HG02884 (cell line): ENCODE measurements at regions not wholly inside any gene's neighbourhood (a gene's known extent, or its start where the extent isn't known, plus 50 kb on each side); places are given as distances from the start of the nearest gene placed in this dataset.

Source experiments
- ATAC-seq: cut with Tn5 transposase; IDR thresholded peaks from one replicate; pipeline ENCODE4 v1.9.1; 2021; ENCODE audit warnings: mild to moderate bottlenecking, moderate library complexity; ENCODE audit not compliant: unreplicated experiment

- no peak for ATAC-seq
Observed at GRCh38 chr2:220246386-220246785, 619.0 kb downstream of the SLC4A3 start.

GRCh38 chr2:220247588-220248350 is 620.3 kb downstream of the SLC4A3 start:
- no peak for ATAC-seq

- no peak for ATAC-seq
Observed at GRCh38 chr2:220259662-220260061, 632.2 kb downstream of the SLC4A3 start.

GRCh38 chr2:220263300-220263699 is 635.9 kb downstream of the SLC4A3 start:
- no peak for ATAC-seq

GRCh38 chr2:220269367-220269766 is 641.9 kb downstream of the SLC4A3 start:
- ATAC-seq: no peak

GRCh38 chr2:220270481-220271070 is 643.1 kb downstream of the SLC4A3 start:
- no peak for ATAC-seq

GRCh38 chr2:220272656-220273055 is 645.2 kb downstream of the SLC4A3 start:
- no peak for ATAC-seq

- no peak for ATAC-seq
Observed at GRCh38 chr2:220273082-220273481, 645.7 kb downstream of the SLC4A3 start.

- no peak for ATAC-seq
Observed at GRCh38 chr2:220275454-220275853, 648.0 kb downstream of the SLC4A3 start.

GRCh38 chr2:220276741-220277444 is 649.5 kb downstream of the SLC4A3 start:
- ATAC-seq: no peak

GRCh38 chr2:220277445-220277975 is 650.1 kb downstream of the SLC4A3 start:
- ATAC-seq: no peak

GRCh38 chr2:220278022-220278421 is 650.6 kb downstream of the SLC4A3 start:
- no peak for ATAC-seq

GRCh38 chr2:220279372-220279771 is 651.9 kb downstream of the SLC4A3 start:
- ATAC-seq: no peak

- ATAC-seq: no peak
Observed at GRCh38 chr2:220279840-220280239, 652.4 kb downstream of the SLC4A3 start.

GRCh38 chr2:220280736-220281135 is 653.3 kb downstream of the SLC4A3 start:
- no peak for ATAC-seq

- ATAC-seq: no peak
Observed at GRCh38 chr2:220281771-220282170, 654.3 kb downstream of the SLC4A3 start.

- no peak for ATAC-seq
Observed at GRCh38 chr2:220282236-220282635, 654.8 kb downstream of the SLC4A3 start.

GRCh38 chr2:220293966-220294365 is 666.5 kb downstream of the SLC4A3 start:
- no peak for ATAC-seq

GRCh38 chr2:220296174-220296573 is 668.7 kb downstream of the SLC4A3 start:
- ATAC-seq: no peak

- no peak for ATAC-seq
Observed at GRCh38 chr2:220297093-220297492, 669.7 kb downstream of the SLC4A3 start.

- no peak for ATAC-seq
Observed at GRCh38 chr2:220300806-220301205, 673.4 kb downstream of the SLC4A3 start.

- no peak for ATAC-seq
Observed at GRCh38 chr2:220302756-220303155, 675.3 kb downstream of the SLC4A3 start.
